ENCODE measurements at regions not wholly inside any gene's neighbourhood (a gene's known extent, or its start where the extent isn't known, plus 50 kb on each side); places are given as distances from the start of the nearest gene placed in this dataset.

DNA sequence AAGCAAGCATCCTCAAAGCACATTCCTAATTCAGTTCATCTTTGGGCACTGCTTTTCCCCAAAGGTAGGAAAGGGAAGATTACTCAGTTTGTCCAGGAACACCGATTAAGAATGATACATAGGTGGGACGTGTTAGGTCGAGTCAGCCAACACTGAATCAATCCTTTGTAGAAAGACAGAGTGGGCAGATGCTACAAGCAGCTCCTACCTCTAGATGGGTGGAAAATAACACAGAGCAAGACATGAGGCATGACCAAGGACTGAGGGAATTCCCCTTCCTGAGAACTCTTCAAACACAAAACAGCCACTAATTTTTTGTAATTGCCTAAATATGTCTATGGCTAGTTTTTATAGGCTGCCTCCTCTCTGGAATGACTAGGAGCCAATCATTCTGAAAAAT is 331.7 kb downstream of the HNRNPD start:
- DNase-seq (ENCODE audit: extremely low read depth, low read depth, low spot score): no peak

DNA sequence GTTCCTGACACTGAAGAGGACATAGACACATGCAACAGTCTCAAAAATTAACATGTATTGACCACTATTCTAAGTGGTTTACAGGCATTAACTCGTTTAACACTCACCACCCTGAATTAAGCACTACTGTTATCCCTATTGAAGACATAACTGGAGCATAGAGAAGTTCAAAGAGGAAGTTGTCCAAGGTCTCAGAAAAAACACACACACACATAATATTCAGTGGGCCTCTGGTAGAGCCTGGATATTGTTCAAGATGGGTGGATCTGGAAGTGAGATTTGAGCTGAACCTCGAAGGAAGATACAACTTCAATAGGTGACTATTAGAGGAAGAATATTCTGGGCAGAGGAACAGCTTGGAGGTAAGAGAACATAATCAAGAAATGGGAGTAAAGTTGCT is 334.9 kb downstream of the HNRNPD start:
- no peak for DNase-seq (ENCODE audit: extremely low read depth, low read depth, low spot score)

DNA sequence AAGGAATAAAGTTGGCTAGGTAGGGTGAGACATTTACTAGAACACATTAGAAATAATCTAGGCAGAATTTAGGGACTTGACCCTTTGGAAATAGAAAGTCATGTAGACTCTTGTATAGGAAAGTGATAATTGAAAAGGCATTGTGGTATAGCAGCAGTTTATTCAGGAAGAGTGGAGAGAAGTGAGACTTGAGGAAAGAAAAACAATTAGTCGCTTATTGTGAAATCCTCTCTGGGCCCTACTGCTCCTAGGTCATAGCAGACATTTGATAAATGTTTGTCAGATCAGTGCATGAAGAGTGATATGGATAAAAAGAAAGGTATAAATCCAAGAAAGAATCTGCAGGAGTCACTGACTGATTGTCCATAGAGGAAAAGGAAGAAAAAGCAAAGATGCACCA is 337.6 kb downstream of the HNRNPD start:
- DNase-seq (ENCODE audit: extremely low read depth, low read depth, low spot score): no peak

DNA sequence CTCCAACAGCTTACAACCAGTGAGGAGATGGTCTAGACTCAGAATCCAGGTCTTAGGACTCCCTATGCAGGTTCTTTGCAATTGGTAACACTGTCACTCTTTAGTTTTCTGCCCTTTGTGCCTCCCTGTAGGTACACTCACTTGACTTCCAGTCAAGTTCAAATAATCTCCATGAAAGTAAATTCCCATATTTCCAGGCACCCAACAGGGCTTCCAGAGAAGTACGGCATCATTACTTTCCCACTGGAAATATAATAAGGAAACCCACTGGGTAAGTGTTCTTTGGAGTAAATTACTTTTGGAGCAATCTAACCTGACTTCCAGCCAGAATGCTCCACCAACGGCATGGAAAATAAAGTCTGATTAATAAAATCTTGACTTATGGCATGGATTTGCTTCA is 338.9 kb downstream of the HNRNPD start:
- DNase-seq (ENCODE audit: extremely low read depth, low read depth, low spot score): no peak

DNA sequence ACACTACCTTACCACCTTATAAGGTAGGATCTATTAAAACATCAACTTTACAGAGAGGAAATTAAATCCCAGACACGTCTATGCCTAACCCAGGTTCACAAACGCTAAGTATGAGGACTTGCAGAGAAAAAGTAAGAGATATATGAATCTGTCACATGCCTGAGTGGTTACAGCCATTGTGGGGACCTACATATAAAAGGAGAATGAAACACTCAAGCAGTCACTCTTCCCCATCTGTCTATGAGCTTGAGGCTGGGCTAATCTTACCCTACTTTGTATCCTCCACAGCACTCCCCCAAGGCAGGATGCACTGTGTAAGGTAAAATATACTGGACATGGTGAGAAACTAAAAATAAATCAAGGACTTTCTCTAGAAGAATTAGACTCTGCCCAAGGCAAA is 339.9 kb downstream of the HNRNPD start:
- DNase-seq (ENCODE audit: extremely low read depth, low read depth, low spot score): no peak

DNA sequence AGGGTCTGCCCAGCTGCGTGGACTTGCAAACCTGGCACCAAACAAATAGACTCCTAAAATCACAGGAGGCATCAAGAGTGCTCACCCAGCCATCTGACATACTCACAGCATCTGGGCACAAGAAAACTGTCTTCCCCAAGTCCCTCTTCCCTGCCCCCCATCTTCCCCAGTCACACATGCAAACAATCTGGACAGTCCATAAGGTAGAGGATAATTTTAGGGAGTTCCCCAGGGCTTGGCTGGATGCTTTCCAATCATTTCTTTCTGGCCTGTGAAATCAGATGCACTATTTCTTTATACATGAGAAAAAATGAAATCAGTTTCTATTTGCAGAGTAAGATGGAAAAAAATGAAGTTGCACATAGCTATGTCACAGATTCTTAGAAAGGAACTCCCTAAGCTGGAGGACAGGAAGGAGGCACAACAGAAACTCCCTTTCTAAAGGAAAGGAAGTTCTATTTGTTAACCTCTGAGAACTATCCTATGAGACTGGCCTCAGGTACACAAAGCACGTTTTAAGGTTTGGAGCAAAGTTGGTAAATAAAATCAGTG is 342.3 kb downstream of the HNRNPD start:
- DNase-seq (ENCODE audit: extremely low read depth, low read depth, low spot score): no peak

DNA sequence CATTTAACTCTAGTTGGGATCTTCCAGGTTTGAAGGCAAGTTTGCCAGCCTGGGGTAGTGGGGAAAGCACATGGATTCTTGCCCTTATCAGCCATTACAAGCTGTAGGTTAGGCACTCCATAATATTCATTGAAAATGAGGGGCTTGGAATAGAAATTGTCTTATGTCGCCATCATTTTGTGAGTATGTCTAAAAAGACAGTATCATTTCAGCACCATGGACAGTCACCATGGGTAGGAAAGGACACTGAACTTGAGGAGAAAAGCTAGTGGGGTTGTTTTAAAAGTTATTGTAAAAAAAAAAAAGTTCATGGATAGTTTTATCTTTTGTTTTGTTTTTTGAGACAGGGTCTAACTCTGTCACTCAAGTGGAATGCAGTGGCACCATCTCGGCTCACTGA is 356.1 kb downstream of the HNRNPD start:
- DNase-seq (ENCODE audit: extremely low read depth, low read depth, low spot score): no peak

DNA sequence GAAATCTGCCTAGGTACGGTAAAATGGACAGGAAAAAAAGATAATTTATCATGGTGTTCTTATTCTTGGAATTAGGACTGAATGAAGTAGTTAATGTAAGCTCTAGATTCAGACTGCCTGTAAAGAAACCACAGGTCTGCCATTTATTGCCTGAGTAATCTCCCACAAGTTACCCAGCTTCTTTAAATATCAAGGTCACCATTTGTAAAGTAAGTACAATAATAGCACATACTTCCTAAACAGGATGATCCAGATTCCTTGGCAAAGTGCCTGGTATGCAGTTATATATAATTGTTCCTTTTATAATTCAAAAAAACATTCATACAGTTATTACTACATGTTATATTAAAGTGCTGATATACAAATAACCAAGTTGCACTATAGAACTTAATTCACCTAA is 368.6 kb downstream of the HNRNPD start:
- peak; percentile 0 for DNase-seq (ENCODE audit: extremely low read depth, low read depth, low spot score)

DNA sequence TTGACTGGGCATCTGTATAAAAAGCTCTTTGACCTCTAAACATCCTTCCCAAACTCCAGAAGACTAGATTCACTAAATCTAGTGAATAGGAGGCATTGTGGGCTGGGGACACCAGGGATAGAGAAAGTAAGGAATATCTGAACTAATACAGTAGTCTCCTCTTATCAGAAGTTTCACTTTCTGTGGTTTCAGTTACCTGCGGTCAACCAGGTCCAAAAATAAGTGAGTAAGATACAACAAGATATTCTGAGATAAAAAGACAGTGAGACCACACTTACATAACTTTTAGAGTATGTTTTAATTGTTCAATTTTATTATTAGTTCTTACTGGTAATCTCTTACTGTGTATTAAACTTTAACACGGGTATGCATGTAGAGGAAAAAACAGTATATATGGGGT is 376.5 kb downstream of the HNRNPD start:
- DNase-seq (ENCODE audit: extremely low read depth, low read depth, low spot score): no peak

DNA sequence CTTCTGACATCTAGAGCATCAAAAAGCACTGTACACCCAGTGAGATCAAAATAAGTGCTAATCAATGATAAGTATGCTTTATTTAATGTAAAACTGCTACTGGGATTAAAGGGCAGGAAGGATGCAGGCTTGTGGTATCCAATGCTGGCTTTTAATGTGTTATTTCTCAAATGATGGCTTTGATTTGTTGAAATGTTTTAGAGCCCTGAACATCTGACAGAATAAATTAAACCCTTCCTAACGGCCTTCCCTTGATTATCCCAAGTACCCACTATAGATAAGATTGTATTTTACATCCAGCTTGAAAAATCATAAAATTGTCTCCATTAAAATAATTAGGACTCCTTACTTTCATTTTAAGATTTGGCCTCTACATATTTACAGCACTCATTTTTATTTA is 382.9 kb downstream of the HNRNPD start:
- DNase-seq (ENCODE audit: extremely low read depth, low read depth, low spot score): no peak

DNA sequence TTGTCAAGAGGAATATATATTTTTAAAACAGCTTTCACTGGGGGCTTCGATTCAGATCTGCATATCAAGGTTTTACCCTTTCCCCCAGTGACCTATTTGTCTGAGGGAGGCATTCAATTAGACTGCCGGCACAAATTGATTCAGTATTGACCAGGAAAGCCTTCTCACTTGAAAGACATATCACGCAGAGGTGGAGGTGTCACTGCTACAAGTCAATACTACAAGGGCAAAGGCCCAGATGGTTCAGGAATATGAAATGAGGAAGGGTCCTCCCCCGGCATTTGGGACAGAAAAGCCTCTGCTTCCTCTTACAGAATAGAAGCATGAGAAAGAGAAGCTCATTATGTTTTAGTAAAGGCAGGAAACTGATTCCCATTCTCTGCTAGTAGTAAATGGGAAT is 383.6 kb downstream of the HNRNPD start:
- no peak for DNase-seq (ENCODE audit: extremely low read depth, low read depth, low spot score)

DNA sequence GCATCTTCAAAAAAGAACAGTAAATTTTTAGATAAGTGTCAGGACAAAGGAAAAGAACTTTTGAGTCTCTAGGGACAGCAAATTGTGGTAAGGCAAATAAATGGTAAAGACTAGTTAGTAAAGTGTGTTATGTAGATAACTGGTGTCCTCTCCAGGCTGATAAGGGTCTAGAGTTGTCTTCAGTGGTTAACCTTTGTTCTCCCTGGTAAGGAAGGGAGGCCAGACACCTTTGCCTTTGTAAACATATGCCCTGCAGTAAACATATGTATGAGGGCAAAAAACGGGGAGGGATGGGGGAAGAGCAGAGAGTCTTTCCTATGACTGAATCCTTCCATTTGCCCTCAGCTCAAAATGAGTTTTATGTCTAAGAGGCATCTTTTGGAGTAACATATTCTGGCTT is 384.6 kb downstream of the HNRNPD start:
- DNase-seq (ENCODE audit: extremely low read depth, low read depth, low spot score): no peak

DNA sequence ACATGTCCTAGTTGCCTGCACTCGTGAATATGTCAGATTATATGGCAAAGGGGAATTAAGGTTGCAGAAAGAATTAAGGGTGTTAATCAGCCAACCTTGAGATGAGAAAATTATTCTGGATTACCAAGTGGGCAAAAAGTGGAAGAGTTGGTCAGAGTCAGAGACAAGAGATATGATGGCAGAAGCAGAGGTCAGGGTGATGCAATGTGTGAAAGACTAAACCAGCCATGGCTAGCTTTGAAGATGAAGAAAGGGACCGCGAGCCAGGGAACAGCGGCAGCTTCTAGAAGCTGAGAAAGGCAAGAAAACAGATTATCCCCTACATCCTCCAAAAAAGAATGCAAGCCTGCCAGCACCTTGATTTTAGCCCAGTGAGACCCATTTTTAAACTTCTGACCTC is 385.6 kb downstream of the HNRNPD start:
- DNase-seq (ENCODE audit: extremely low read depth, low read depth, low spot score): no peak

DNA sequence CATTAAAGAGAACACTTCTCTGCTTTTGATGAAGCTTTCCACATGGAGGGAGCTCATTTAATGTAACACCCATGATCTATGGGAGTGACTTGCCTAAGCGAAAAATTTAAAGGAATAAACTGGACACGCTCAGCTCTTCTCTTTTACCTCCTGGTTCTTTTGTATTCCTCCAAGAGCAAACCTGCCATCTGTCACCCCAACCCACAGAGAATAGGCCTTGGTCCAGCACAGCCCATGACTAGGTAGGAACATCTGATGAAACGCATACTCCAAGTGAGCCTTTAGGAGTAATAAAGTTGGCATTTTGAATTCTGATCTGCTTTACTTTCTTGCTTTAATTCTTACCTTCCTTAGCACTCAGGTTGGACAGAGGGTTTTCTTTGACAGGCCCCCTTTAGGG is 389.0 kb downstream of the HNRNPD start:
- DNase-seq (ENCODE audit: extremely low read depth, low read depth, low spot score): no peak

DNA sequence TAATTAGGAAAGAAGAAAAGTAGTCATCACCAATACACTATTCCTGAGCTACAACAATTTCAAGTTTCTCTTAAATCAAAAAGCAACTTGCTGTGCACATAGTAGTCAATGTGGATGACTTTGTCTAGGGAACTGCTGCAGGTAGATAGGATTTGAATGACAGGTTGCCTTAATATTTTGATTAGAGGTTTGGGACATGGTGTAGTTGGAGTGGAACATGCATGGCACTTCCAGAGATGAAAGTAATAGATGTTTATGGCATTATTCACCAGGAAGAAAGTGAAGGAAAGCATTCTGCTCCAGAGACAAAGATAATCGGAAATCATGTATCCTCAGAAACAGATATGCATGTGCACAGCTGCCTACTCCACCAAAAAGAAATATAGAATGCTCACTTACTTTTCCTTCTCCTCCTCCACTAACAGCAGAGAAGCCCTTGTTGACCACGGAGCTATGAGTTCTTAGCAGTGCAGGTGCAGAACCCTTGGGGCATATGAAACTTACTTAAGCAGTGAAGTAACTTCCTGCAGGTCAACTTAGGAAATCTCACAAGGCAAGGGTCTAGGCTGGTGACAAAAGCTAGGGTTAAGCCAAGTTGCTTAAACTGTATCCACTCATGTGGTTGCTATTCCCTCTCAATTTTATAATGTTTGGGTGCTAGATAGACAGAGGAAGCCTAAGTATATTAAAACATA is 390.8 kb downstream of the HNRNPD start:
- no peak for DNase-seq (ENCODE audit: extremely low read depth, low read depth, low spot score)

DNA sequence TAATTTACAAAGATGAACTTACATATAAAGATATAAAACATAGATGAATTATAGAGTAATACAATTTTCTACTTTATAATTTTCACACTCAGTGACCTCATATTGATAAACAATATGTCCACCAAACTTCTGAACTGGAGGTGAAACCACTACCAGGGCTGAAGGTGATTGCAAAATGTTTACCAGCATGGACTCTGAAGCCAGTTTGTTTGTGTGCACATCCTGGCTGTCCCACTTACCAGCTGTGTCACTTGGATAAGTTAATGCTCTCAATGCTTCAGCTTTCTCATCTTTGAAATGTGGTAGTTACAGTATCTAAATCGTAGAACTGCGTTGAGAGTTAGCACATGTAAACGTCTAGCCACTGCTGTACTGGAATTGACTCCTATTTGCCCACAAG is 392.6 kb downstream of the HNRNPD start:
- no peak for DNase-seq (ENCODE audit: extremely low read depth, low read depth, low spot score)

DNA sequence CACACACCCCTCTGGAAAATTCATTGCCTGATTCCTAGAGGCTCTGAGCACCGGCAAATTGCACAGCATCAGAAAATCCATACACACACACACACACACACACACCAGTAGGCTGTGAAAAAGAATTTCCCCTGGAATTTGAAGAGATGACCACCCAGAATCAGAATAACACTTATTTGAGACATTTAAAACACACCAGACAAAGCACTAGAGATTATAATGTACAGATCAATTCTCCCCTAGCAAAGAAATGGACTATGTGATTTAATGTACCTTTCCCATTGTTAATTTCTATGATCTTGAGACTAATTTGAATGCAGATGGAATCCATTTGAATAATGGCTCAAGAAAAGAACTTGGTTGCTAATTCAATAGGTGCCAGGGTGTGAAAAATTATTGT is 399.3 kb downstream of the HNRNPD start:
- no peak for DNase-seq (ENCODE audit: extremely low read depth, low read depth, low spot score)

DNA sequence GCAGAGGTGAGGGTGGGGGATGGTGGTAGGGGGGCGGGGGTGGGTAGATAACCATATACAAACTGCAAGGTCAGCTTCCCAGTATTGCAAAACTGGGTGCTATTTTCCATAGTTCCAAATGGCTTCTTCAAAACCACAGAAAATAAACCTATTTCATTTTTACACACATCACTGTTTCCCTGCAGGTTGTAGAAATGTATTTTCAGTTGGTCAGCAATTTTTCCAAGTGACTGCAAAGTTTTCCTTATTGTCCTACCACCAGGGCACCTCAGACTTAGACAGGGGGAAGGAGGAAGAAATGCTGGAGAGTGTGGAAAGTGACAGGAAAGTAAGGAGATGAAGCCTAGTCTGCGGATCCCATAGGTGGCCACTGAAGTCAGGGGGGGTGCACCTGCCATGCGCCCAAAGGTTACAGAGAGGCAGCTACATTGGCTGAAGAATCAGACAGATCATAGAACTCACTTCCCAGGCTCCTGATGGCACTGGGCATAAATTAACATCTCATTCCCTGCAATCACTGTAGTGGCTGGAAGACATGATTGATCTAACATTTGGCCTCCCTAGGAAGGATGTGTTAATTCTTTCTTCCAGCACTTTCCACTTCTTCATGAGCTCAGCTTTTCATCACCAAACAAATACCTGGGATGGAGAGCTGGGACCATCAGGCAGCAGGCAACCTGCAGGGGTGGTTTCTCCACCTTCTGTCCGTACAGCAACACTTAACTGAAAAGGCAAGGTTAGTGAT is 402.0 kb downstream of the HNRNPD start:
- no peak for DNase-seq (ENCODE audit: extremely low read depth, low read depth, low spot score)

DNA sequence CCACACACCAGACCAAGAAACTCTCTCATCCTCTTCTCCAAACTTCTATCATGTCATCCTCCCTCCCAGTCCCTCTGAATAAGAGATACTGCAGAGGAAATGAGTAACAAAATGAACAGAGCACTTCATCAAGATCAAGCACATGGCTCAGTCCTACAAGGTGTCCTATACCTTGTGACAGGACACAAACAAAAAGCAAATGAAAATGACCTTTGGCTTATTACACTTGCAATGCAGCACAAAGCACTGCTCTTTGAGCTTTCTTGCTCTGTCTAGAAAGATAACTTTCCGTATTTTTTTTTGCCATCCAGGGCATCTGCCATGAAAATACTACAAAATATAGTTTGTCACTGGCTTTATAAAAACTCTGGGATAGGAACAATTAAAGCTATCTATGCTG is 402.7 kb downstream of the HNRNPD start:
- DNase-seq (ENCODE audit: extremely low read depth, low read depth, low spot score): no peak

DNA sequence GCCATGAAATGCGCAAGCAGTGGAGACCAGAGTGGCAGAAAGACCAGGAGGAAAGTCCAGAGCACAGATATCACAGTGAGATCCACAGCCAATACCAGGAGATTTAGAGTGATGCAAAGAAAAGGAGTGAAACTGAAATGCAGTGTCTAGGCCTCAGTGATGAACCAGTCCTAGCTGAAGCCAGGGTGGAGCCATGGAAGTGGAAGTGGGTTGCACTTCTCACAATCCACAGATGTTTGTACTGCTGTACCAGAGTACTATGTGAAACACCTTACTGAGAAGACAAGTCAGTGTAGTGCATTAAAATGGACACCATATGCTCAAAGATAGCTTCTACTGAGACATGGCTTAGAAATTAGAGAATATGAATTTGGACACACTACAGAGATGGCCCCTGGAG is 403.3 kb downstream of the HNRNPD start:
- DNase-seq (ENCODE audit: extremely low read depth, low read depth, low spot score): no peak

DNA sequence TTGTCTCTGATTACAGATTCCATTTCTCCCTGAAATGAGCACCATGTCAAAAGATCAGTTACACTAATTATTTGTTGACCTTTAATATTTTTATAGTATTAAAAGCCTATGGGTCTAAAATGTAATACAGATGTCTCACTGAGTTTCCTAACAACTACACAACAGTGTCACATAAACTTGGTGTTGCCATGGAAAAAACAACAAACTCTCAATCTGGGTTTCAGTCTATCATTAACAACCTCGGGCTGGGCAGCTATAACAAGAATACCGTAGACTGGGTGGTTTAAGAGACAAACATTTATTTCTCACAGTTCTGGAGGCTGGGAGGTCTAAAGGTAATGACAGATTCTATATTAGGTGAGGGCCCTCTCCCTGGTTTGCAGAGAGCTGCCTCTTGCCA is 407.1 kb downstream of the HNRNPD start:
- DNase-seq (ENCODE audit: extremely low read depth, low read depth, low spot score): no peak

DNA sequence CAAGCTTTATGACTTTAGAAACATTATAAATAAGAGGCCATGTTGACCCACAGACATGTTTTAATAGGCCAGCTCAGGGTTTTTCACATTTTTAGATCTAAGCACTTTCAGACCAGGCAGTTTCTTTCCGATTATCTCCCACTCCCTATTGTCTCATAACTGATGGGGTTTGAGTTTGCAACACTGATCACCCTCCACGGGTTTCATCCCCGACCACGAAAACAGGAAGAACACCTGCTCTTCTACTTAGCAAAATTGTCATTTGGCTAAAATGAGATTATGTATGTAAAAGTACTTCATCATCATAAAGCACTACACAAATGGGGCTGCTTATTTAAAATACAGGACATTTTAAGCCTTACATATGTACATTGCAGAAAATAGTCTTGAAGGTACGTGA is 407.9 kb downstream of the HNRNPD start:
- no peak for DNase-seq (ENCODE audit: extremely low read depth, low read depth, low spot score)

All from glomerular endothelial cell (primary cell).